AG08395 (cell line): ENCODE measurements at regions not wholly inside any gene's neighbourhood (a gene's known extent, or its start where the extent isn't known, plus 50 kb on each side); places are given as distances from the start of the nearest gene placed in this dataset.
"Not testable (repeated sequence)": the region's sequence is repeated elsewhere in the genome, so short reads cannot be mapped to it uniquely, and the experiment has no call there.

Experiments
- DNase-seq: peaks from one replicate; pipeline ENCODE4 v3.0.0; 2012; ENCODE audit warnings: mixed read lengths, low spot score

DNA sequence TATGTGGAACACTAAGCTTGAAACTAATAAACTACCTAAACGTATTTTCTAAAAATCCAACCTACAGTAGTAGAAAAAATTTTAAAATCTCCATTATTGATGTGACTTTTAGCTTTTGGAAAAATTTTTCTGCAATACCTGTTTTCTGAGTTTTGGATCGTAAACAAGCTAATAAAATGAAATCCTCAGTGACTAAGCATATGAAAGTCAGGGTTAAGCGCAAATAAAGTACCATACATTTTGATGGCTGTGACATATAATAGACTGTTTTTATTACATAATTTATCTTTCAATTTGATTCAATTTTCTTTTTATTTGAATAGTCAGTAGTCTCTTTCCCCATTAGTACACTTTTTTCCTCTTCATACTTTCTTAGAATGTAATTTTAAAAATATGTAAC is 683.6 kb downstream of the NUP35 start:
- no peak for DNase-seq

DNA sequence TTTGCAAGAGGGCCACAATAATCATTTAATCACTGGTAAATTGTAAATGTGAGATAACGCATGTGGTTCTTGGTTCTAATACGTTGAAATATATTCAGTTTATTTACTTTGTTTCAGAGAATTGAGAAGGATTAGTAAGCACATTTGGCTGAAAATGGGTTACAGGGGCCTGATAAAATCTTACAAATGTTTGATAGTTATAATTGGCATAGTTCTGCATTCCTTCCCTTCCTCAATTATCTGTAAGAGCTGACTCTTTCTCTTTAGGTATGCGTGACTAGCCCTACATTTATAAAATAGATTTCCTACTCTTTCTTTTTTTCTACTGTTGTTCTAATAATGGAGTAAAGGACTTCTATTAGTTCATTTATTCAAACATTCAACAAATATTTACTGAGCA is 685.2 kb downstream of the NUP35 start:
- DNase-seq = no peak

DNA sequence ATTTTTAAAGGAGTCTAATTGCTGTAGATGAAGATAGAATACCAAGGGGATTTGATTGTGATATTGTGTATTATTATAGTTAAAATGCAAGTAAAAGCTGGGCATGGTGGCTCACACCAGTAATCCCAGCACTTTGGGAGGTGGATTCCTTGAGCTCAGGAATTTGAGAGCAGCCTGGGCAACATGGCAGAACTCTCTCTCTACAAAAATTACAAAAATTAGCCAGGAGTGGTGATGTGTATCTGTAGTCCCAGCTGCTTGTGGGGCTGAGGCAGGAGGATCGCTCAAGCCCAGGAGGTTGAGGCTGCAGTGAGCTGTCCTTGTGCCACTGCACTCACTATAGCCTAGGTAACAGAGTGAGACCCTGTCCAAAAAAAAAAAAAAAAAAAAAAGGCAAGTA is 687.0 kb downstream of the NUP35 start:
- no peak for DNase-seq

DNA sequence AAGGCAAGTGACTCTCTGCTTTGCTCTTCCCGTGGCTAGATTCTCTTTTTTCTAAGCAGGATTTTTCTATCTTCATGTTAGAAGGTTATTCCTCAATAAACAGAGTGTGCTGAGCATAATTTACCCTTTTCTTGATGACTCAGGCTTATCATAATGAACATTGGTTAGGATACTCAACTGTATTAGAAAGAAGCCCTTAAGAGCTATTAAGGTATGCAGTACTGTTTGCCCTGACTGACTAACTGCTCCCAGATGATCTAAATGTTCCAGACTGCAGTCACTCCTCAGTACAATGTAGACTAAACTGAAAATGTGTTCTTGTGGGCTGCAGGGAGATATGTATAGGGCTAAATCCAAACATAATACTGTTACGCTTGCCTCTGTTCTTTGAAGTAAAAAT is 687.8 kb downstream of the NUP35 start:
- no peak for DNase-seq

DNA sequence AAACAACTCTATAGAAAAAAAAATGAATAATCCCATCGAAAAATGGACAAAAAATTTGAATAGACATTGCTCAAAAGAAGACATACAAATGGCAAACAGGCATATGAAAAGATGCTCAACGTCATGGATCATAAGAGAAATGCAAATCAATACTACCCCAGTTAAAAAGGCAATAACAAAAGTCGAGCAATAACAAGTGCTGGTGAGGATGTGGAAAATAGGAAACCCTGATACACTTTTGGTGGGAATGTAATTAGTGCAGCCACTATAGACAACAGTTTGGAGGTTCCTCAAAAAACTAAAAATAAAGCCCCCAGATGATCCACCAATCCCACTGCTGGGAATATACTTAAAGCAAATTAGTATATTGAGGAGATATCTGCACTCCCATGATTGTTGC is 701.5 kb downstream of the NUP35 start:
- DNase-seq = no peak

DNA sequence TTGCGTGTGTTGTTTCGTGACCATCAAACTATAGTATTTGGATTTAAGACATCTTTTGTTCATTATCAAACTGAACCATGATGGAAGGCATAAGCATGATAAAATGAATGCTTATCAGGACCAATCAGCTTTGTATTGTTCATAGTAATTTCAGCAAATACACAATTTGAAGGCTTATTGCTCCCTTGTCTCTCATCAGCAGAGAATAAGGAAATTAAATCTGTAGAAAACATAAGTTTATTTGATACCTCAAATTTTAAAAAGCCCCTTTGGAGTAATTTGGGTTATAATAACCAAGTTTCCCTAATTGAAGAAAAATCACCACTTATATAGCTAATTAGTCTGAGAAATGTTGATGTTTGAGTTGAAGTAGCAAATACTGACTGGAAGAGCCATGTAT is 705.7 kb downstream of the NUP35 start:
- no peak for DNase-seq

DNA sequence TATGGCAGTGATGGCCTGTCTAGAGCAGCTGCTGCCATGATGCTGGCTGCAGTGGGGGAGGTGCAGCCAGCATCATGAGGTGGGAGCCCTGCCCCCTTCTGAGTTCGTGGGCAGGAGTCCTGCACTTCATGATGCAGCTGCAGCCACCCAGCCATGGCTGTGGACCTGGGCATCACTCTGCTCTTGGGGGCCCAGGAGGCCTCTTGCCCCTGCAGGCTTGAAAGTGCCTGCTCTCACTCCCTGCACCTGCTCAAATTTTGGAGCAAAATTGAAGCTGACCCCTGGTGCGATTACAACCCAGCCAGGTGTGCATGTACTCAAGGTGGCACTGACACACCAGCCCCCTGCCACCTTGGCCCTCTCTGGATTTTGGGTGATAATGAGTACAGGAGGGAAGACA is 712.9 kb downstream of the NUP35 start:
- no peak for DNase-seq

DNA sequence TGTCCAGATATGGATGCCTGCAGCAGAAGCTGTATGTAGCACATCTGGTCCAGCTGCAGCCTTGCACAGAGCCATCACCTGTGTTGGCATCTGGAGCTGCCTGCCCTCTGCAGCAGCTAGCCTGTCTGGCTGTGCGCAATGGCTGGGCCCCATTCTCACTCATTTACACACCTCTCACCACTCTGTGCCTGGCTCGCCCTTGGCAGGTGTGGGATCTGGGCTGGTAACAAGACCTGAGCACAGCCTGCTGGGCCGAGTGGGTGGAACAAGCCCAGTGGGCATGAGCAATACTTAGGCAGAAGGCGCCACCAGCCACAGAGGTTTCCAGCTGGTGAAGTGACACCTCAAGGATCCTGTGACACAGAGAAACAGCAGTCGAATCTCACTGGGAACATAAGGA is 714.1 kb downstream of the NUP35 start:
- DNase-seq = no peak

DNA sequence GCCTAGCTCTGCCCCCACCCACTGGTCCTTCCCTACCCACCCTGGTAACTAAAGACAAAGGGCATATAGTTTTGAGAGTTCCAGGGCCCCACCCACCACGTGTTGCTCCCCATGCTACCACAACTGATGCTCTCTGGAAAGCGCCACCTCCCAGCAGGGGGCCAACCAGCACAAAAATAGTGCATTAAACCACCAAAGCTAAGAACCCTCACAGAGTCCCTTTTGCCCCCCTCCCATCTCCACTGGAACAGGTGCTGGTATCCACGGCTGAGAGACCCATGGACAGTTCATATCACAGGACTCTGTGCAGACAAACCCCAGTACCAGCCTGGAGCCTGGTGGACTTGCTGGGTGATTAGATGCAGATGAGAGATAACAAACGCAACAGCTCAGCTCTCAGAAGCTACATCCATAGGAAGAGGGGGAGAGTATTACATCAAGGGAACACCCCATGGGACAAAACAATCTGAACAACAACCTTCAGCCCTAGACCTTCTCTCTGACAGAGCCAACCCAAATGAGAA is 715.9 kb downstream of the NUP35 start:
- DNase-seq = no peak

DNA sequence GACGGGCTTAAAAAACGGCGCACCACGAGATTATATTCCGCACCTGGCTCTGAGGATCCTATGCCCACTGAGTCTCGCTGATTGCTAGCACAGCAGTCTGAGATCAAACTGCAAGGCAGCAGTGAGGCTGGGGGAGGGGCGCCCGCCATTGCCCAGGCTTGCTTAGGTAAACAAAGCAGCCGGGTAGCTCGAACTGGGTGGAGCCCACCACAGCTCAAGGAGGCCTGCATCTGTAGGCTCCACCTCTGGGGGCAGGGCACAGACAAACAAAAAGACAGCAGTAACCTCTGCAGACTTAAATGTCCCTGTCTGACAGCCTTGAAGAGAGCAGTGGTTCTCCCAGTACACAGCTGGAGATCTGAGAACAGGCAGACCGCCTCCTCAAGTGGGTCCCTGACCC is 725.6 kb downstream of the NUP35 start:
- not testable (repeated sequence) for DNase-seq

DNA sequence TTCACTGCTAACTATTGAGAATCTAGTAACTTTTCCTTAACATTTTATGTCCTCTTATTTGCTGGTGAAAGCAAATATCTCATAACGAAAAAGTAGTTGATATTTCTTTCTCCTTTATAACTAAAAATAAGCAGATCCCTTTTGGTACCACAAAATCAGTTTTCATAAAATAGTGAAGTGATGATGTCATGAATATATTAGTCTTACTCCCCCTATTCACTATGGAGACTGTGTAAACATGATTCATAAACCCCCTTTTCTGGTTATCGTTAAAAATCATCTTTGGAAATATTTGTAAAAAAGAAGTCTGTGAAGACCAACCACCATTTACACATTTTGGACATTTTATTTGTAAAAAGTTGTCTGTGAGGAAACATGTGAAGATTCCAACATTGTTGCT is 734.9 kb downstream of the NUP35 start:
- no peak for DNase-seq

DNA sequence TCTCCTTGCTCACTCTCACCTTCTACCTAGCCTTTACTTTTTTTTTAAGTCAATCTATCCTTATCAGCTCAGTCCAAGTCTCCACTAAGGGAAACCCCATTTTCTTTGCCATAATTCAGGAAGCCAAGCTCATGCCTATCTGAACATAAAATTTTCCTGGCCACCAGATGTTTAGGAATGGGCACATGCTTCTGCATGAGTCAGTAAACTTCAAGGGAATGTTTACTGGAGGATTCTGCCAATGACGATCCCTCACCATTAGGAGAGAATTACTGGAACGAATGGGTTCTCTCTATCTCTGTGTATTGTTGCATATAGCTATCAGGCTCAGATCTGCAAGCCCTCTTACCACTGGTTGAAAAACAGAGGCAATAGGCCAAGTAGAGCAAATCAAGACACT is 731.7 kb upstream of the ZNF804A start:
- DNase-seq = no peak

DNA sequence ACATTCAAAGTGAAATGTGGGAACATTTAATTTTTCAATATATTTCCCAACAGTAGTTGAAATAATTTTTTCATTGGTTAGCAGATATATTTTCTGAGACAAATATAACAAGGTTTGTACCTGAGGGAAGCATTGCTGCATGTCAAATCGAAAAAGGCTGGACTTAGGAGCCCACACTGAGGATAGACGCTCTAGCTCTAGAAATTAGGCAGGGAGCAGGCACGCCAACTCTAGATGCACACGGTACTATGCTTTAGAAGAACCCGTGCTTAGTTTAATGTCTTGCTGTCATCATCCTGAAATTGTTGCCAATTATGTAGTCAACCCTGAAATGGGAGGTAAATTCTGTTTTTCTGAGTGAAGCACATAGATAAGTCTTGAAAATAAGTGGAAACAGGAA is 731.1 kb upstream of the ZNF804A start:
- no peak for DNase-seq

DNA sequence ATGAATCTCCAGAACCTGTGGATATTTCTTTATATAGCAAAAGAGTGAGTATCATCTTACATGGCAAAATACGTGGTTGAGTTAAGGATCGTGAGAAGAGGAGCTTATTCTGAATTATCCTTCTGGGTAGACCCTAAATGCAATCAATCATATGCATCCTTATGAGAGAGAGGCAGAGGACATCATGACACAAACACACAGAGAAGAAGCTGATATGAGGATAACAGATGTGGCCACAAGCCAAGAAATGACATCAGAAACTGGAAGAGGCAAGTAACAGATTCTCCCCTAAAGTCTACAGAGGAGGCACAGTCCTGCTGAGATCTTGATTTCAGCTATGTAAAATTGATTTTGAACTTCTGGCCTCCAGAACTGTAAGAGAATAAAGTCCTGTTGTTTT is 730.2 kb upstream of the ZNF804A start:
- DNase-seq = no peak

DNA sequence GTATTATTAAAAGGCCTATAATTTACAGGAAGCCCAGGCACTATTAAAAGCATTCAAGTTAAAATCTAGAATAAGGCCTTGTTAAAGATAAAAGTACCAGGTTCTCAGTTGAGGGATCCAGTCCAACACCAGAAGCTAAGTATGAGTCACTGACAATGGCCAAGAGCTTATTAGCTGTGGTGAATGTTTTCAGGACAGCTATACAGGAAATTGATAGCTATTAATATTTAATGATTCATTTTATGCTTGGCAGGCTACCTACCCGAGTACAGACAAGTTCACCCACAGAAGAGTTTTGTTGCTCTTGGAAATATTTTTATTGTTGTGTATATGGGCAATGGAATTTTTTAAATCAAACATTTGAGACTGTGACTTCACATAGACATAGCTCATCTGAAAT is 729.6 kb upstream of the ZNF804A start:
- DNase-seq = no peak

DNA sequence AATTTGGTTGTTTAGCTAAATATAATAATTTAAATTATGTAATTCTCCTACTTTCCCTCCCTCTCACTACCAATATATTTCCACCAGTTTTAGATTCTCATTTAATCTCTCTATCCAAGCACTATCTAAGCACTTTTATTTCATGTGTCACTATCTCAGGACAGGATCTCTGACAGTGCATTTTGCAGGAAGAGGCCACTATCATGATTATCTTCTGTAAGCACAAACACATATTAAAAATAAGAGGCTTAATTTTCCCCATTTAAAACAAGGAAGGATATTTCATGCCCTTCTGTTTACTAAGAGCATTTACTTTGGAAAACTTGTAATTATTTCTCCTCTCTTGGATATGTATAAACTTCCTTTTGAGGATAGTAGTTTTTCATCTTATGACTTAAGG is 726.2 kb upstream of the ZNF804A start:
- DNase-seq = no peak

DNA sequence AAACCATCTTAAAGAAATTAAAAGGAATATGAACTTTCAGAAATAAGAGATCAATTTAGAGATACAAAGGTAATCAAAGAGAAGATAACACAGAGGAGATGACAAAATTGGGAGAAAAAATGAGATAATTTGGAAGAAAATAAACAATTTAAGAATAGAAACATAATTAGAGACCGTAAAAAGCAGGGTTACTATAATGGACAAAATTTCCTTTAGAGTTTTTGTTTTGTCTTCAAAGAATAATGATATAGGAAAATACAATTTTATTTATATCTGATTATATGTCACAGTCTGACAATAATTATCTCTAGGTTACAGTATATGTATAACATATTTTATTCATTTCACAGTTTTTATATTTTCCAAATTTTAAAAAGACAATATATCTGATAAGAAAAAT is 716.4 kb upstream of the ZNF804A start:
- DNase-seq = no peak

DNA sequence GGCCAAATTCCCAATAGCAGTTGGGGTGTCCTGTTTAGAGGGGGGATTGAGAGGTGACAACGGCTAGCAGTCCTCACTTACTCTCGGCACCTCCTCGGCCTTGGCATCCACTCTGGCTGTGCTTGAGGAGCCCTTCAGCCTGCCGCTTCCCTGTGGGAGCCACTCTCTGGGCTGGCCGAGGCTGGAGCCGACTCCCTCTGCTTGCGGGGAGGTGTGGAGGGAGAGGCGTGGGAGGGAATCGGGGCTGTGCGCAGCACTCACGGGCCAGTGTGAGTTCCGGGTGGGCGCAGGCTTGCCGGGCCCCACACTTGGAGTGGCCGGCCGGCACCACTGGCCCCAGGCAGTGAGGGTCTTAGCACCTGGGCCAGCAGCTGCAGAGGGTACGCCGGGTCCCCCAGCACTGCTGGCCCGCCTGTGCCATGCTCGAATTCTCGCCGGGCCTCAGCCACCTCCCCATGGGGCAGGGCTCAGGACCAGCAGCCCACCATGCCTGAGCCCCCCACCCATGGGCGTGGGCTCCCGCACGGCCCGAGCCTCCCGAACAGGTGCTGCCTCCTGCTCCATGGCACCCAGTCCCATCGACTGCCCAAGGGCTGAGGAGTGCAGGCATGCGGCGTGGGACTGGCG is 705.9 kb upstream of the ZNF804A start:
- DNase-seq = no peak

DNA sequence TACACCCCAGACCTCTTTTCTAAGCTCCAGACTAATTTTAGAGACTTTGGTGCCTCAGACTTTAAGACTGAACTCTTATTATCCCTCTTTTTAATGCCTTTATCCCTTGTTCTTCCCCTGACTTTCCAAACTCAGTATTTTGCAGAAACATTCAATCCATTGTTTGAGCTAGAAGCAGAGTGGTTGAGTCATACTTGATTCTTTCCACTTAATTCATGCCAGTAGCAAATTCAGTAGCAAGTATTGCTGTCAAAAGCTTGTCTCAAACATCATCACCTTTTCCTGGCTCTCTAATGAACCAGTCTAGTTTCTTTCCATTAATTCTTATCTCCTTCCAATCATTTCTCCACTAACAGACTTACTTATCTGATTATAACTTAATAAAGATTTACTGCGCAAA is 699.7 kb upstream of the ZNF804A start:
- DNase-seq = no peak

DNA sequence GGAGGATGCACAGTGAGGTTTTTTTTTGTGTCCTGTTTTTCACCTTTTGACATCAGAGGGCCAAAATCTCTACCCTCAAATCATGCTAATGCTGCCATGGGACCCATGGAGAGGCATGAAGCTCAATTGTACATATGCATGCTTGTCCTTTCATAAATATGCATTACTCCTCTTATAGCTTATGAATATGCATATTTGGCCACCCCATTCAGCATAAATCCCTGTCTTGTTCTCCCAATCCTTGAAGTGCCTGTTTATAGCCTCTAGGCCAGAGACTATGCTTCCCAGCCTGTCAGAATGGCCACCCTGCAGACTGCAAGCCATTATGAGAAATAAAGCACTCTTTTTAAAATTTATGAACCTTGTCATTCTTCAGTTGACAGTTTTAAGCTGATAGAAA is 696.4 kb upstream of the ZNF804A start:
- DNase-seq = no peak

DNA sequence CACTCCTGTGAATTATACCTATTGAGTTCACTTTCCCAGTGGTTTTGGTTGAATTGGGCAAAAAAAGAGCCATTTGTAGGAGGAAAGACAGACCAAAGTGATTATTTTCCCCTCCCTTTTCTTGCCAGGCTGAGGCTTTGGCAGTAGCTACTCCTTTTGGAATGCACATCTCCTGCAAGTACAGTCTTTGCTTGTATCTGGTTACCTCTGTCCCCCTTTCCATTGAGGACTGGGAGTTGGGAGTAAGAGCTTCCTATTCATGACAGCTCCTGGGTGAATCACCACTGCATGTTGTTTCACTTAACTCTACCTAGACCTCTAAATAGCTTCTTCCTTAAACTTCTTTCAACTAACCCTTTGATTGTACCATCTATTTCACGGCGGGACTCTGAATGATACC is 695.3 kb upstream of the ZNF804A start:
- no peak for DNase-seq

DNA sequence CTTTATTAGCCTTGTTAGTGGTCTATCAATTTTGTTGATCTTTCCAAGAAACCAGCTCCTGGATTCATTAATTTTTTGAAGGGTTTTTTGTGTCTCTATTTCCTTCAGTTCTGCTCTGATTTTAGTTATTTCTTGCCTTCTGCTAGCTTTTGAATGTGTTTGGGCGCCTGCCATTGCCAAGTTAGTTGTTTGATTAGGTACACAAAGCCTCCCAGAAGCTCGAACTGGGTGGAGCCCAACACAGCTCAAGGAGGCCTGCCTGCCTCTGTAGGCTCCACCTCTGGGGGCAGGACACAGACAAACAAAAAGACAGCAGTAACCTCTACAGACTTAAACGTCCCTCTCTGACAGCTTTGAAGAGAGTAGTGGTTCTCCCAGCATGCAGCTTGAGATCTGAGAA is 682.3 kb upstream of the ZNF804A start:
- not testable (repeated sequence) for DNase-seq

DNA sequence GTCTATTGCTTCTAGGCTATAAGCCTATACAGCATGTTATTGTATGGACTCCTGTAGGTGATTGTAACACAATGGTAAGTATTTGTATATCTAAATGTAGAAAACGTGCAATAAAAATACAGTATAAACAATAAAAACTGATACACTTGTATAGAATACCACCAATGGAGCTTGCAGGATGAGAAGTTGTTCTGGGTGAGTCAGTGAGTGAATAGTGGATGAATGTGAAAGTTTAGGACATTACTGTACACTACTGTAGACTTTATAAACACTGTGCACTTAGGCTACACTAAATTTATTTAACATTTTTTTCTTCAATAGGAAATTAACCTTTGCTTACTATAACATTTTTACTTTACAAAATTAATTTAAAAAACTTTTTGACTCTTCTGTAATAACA is 679.2 kb upstream of the ZNF804A start:
- no peak for DNase-seq

DNA sequence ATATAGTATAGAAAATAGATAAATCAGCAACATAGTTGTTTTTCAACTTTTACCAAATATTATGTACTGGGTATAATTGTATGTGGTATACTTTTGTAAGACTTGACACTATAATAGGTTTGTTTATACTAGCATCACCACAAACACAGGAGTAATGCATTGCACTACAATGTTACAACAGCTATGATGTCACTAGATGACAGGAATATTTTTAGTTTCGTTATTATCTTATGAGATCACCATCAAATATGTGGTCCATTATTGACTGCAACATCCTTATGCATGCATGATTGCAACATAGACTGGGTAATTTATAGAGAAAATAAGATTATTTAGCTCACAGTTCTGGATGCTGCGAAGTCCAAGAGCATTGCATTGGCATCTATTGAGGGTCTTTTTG is 678.4 kb upstream of the ZNF804A start:
- DNase-seq = no peak

DNA sequence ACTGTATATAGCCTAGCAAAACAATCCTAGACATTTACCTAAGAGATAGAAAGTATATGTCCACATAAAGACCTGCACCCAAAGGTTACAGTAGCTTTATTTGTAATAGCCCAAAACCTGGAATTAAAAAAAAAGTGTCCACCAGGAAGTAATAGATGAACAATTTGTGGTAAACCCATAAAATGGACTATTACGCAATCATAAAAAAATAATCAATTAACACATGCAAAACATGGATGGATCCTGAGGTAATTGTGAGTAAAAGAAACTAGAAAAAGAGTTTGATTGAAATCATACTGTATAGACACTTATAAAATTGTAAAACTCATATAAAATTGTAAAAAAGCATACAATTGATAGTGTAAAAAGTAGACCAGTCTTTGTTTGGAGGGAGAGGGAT is 673.0 kb upstream of the ZNF804A start:
- no peak for DNase-seq
